Stomach (tissue), 8 donors: ENCODE measurements at regions not wholly inside any gene's neighbourhood (a gene's known extent, or its start where the extent isn't known, plus 50 kb on each side); places are given as distances from the start of the nearest gene placed in this dataset.

Source experiments
- DNase-seq, 2 donors: peaks; one replicate each; pipeline versions ENCODE4 v3.0.0 to v3.0.0-alpha.2; 2013 to 2019
- H3K27ac ChIP-seq, 5 donors: fragments of 200-600 bp in 4 of 5; sonication (generic) in 4 of 5; one replicate each; pipeline ENCODE4 v1.5.1; 2013 to 2019; ENCODE audit warnings: mild to moderate bottlenecking in 1 of 5, moderate library complexity in 1 of 5
- H3K27me3 ChIP-seq, 3 donors: fragments of 200-600 bp; sonication (generic); one replicate each; pipeline ENCODE4 v1.5.1; 2017 to 2019; ENCODE audit warnings: mixed run types in 1 of 3
- H3K36me3 ChIP-seq, 4 donors: fragments of 200-600 bp; sonication (generic); 1 replicate in 3 of 4; 2 replicates in 1 of 4; pipeline ENCODE4 v1.5.1; 2016 to 2019
- H3K4me1 ChIP-seq, 4 donors: fragments of 200-600 bp; sonication (generic); one replicate each; pipeline ENCODE4 v1.5.1; 2016 to 2019
- H3K4me3 ChIP-seq, 4 donors: fragments of 200-600 bp; sonication (generic) in 3 of 4; one replicate each; pipeline ENCODE4 v1.5.1; 2016 to 2019; ENCODE audit warnings: mild to moderate bottlenecking in 1 of 4
- H3K9me3 ChIP-seq, 4 donors: fragments of 200-600 bp; sonication (generic); one replicate each; pipeline ENCODE4 v1.5.1; 2016 to 2019
- EP300 ChIP-seq: sonication (generic); formaldehyde crosslinking; IDR thresholded peaks from one replicate; pipeline ENCODE4 v1.6.1; 2017; ENCODE audit warnings: antibody characterized with exemption
- POLR2A ChIP-seq, 4 donors: fragments of 450-650 bp; IDR thresholded peaks; one replicate each; pipeline ENCODE4 v1.6.1; 2016; ENCODE audit warnings: antibody characterized with exemption in 4 of 4, control low read depth in 2 of 4, mild to moderate bottlenecking in 1 of 4, moderate library complexity in 1 of 4
- POLR2AphosphoS5 ChIP-seq, 3 donors: sonication (generic); formaldehyde crosslinking; IDR thresholded peaks; one replicate each; pipeline ENCODE4 v1.6.1; 2016; ENCODE audit warnings: antibody characterized with exemption in 3 of 3
- WGBS, 5 donors: extraction: QIAGEN DNeasy Blood & Tissue Kit in 3 of 5; methylation state at CpG; one replicate each; pipeline versions ENCODE4 v1.1.5 to v1.1.7; 2013 to 2018; 5-methylcytosine and 5-hydroxymethylcytosine counted together
- intact Hi-C: fragments of 100-400 bp; cut with DNase I; formaldehyde crosslinking; loops from one replicate; pipeline ENCODE4 v1.15.1; 2023; ENCODE audit warnings: low total_unique reads
- TF ChIP-seq, protein P1 (sequence below), 7 experiments: fragments of 450-650 bp in 4 of 7; fragments of 200-600 bp in 3 of 7; sonication (generic) in 3 of 7; IDR thresholded peaks; one replicate each; pipeline ENCODE4 v1.5.1; 2016 to 2019; ENCODE audit warnings: antibody characterized with exemption in 7 of 7, control low read depth in 2 of 7, mild to moderate bottlenecking in 1 of 7
- donor health status: healthy with polysubstance abuse.
- donor health status: Bipolar disorder and iron deficiency.
- donor health status: healthy.

DNA sequence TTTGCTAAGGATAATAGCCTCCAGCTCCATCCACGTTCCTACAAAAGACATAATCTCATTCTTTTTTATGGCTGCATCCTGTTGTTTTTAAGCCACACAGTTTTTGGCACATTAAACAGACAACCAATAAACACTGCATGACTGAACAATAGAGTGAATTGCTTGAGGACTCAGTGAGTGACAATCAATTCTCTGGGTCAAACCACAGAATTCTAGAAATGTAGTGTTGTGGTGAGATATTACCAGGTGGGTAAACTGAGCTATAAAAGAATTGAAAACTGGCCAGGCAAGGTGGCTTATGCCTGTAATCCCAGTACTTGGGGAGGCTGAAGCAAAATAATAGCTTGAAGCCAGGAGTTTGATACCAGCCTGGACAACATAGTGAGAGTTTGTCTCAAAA, 154.7 kb upstream of the CADPS start:
- Histone ChIP-seq H3K4me3 (no peak overlapping the region), H3K9me3 (no peaks in the 10 kb centered on the region), H3K27me3 (no peaks in the 10 kb centered on the region), H3K27ac (no peak overlapping the region), H3K36me3 (no peaks in the 10 kb centered on the region), H3K4me1 (no peaks in the 10 kb centered on the region)
- 21 to 59% (median 31%) methylated on average over 1 of the region's 1 CpG for WGBS, 5 donors
- TF ChIP-seq EP300 = no peak
- no peak for TF ChIP-seq POLR2A (IDR thresholded peaks at IDR 0.05)
- TF ChIP-seq, protein P1, sequence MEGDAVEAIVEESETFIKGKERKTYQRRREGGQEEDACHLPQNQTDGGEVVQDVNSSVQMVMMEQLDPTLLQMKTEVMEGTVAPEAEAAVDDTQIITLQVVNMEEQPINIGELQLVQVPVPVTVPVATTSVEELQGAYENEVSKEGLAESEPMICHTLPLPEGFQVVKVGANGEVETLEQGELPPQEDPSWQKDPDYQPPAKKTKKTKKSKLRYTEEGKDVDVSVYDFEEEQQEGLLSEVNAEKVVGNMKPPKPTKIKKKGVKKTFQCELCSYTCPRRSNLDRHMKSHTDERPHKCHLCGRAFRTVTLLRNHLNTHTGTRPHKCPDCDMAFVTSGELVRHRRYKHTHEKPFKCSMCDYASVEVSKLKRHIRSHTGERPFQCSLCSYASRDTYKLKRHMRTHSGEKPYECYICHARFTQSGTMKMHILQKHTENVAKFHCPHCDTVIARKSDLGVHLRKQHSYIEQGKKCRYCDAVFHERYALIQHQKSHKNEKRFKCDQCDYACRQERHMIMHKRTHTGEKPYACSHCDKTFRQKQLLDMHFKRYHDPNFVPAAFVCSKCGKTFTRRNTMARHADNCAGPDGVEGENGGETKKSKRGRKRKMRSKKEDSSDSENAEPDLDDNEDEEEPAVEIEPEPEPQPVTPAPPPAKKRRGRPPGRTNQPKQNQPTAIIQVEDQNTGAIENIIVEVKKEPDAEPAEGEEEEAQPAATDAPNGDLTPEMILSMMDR (IDR thresholded peaks at IDR 0.05) = no peak
- TF ChIP-seq POLR2AphosphoS5 (IDR thresholded peaks at IDR 0.05) = no peak
- intact Hi-C loops = no loop called here
- DNase-seq = no peak

DNA sequence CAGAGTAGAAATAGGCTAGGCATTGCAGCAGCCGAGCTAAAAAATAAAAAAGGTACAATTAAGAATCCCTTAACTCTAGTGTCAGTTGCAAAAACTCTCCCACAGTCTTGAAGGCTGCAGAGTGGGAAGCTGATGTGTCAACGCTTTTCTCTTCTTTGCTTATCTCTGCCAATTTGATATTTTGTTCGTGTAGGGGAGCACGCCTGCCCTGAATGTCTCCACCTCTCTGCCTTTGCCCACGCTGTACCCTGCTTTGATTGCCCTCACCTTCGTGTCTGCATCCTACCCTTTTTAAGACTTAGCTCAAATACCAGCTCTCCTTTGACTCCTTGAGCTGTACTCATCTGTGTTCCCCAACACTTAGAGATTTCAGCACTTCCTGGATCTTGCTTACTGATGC, 155.4 kb upstream of the CADPS start:
- H3K27ac ChIP-seq = no peak overlapping the region
- intact Hi-C loops = no loop called here
- TF ChIP-seq POLR2A (IDR thresholded peaks at IDR 0.05) (no peak), EP300 (no peak), POLR2AphosphoS5 (IDR thresholded peaks at IDR 0.05) (no peak)
- TF ChIP-seq, protein P1 (IDR thresholded peaks at IDR 0.05) = no peak
- H3K4me1 ChIP-seq = no peaks in the 10 kb centered on the region
- WGBS, 5 donors = 55 to 70% (median 67%) methylated on average over 6 of the region's 6 CpGs
- no peaks in the 10 kb centered on the region for H3K9me3 ChIP-seq
- H3K4me3 ChIP-seq = no peak overlapping the region
- DNase-seq = no peak
- H3K36me3 ChIP-seq = no peaks in the 10 kb centered on the region
- no peaks in the 10 kb centered on the region for H3K27me3 ChIP-seq

DNA sequence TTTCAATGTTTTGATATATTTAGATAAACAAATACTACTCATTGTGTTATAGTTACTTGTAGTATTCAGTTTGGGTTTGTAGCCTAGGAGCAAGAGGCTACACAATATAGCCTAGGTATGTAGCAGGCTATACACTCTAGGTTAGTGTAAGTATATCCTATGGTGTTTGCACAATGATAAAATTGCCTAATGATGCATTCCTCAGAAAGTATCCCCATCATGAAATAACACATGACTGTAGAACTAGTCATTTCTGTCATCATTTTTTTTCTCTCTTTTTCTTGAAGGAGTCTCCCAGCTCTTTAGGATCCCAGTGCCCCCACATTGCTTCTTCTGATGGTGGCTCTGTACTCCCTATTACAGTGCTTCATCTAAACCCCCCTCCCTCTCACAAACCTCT, 157.7 kb upstream of the CADPS start:
- no peak overlapping the region for H3K27ac ChIP-seq
- no peaks in the 10 kb centered on the region for H3K27me3 ChIP-seq
- no peak for DNase-seq
- H3K9me3 ChIP-seq = no peaks in the 10 kb centered on the region
- H3K4me1 ChIP-seq = no peaks in the 10 kb centered on the region
- H3K4me3 ChIP-seq = no peak overlapping the region
- no peak for TF ChIP-seq POLR2A (IDR thresholded peaks at IDR 0.05)
- TF ChIP-seq, protein P1 (IDR thresholded peaks at IDR 0.05) = no peak
- TF ChIP-seq POLR2AphosphoS5 (IDR thresholded peaks at IDR 0.05) = no peak
- no peak for TF ChIP-seq EP300
- intact Hi-C loops = no loop called here
- H3K36me3 ChIP-seq = no peaks in the 10 kb centered on the region

DNA sequence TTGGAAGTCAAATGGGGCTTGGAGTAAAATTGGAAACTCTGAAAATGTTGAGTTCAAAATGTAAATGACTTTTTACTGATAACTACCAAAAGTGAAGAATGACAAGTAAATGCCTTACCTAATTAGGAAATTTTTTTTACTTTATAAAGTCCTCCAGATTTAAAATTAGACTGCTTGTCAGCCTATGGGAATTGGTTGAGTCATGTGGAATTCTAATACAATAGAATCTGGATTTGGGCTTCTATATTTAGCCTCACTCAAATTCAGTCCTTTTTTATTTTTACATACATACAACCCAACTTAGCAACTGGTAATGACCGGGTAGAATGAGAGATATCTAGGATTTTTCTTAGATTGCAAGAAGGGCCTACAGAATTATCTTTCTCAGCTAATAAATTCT, 158.9 kb upstream of the CADPS start:
- H3K27me3 ChIP-seq = no peaks in the 10 kb centered on the region
- no peak overlapping the region for H3K27ac ChIP-seq
- no peaks in the 10 kb centered on the region for H3K36me3 ChIP-seq
- WGBS, 5 donors = 74 to 97% (median 85%) methylated on average over 1 of the region's 1 CpG
- no peaks in the 10 kb centered on the region for H3K9me3 ChIP-seq
- no peaks in the 10 kb centered on the region for H3K4me1 ChIP-seq
- DNase-seq = no peak
- TF ChIP-seq EP300 (no peak), POLR2AphosphoS5 (IDR thresholded peaks at IDR 0.05) (no peak)
- intact Hi-C loops = no loop called here
- H3K4me3 ChIP-seq = no peak overlapping the region

DNA sequence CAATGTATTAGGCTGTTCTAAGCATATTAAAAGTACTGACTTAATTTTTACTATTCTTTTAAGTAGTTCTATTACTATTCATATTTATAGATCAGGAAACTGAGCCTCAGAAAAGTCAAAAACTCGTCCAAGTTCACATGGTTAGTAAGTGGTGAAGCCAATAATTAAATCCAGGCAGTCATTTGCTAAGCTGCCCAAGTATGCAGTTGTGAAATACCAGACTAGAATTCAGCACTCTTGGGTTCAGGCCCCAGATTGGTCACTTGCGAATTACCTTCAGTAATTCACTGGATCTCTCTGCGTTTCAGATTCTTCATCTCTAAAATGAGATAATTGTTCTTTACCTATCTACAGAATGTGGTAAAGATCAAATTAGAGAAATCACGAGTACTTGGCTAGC, 161.9 kb upstream of the CADPS start:
- Histone ChIP-seq H3K36me3 (no peaks in the 10 kb centered on the region), H3K9me3 (no peaks in the 10 kb centered on the region), H3K4me3 (no peak overlapping the region), H3K4me1 (no peaks in the 10 kb centered on the region), H3K27ac (no peak overlapping the region), H3K27me3 (no peaks in the 10 kb centered on the region)
- 69 to 84% (median 78%) methylated on average over 4 of the region's 4 CpGs for WGBS, 5 donors
- no peak for DNase-seq
- intact Hi-C loops = no loop called here
- TF ChIP-seq, protein P1 (IDR thresholded peaks at IDR 0.05) = no peak
- no peak for TF ChIP-seq POLR2AphosphoS5 (IDR thresholded peaks at IDR 0.05)
- TF ChIP-seq POLR2A (IDR thresholded peaks at IDR 0.05) = no peak
- TF ChIP-seq EP300 = no peak
